H9 (cell line): ENCODE measurements at regions not wholly inside any gene's neighbourhood (a gene's known extent, or its start where the extent isn't known, plus 50 kb on each side); places are given as distances from the start of the nearest gene placed in this dataset.

ENCODE experiments used
- DNase-seq: peaks from one replicate; pipeline ENCODE4 v3.0.0-alpha.2; 2017
- H2AFZ ChIP-seq: one replicate; pipeline ENCODE4 v1.6.1; 2013; ENCODE audit warnings: mild to moderate bottlenecking, low read length, control low read depth, moderate library complexity
- H2AK5ac ChIP-seq: 2 replicates; pipeline ENCODE4 v1.6.1; 2013; ENCODE audit warnings: low read length, control low read depth, mixed read lengths; ENCODE audit not compliant: insufficient read length
- H2BK120ac ChIP-seq: one replicate; pipeline ENCODE4 v1.6.1; 2013; ENCODE audit warnings: low read depth, mild to moderate bottlenecking, low read length, control low read depth, inconsistent platforms; ENCODE audit not compliant: poor library complexity, severe bottlenecking
- H2BK12ac ChIP-seq: 2 replicates; pipeline ENCODE4 v1.6.1; 2013; ENCODE audit warnings: low read length, control low read depth, mixed read lengths, low read depth; ENCODE audit not compliant: insufficient read length
- H2BK15ac ChIP-seq: 2 replicates; pipeline ENCODE4 v1.6.1; 2013; ENCODE audit warnings: low read depth, low read length, control low read depth
- H2BK20ac ChIP-seq: one replicate; pipeline ENCODE4 v1.6.1; 2013; ENCODE audit warnings: low read depth, mild to moderate bottlenecking, low read length, control low read depth, inconsistent platforms; ENCODE audit not compliant: poor library complexity, severe bottlenecking
- H2BK5ac ChIP-seq: 2 replicates; pipeline ENCODE4 v1.6.1; 2013; ENCODE audit warnings: low read length, control low read depth, mixed read lengths; ENCODE audit not compliant: insufficient read length
- H3K14ac ChIP-seq: 2 replicates; pipeline ENCODE4 v1.6.1; 2013; ENCODE audit warnings: low read length, control low read depth; ENCODE audit not compliant: insufficient read depth
- H3K18ac ChIP-seq: 2 replicates; pipeline ENCODE4 v1.6.1; 2013; ENCODE audit warnings: low read depth, mild to moderate bottlenecking, mixed read lengths, low read length, control low read depth; ENCODE audit not compliant: insufficient read length
- H3K23ac ChIP-seq: 2 replicates; pipeline ENCODE4 v1.6.1; 2013; ENCODE audit warnings: low read length, control low read depth, mixed read lengths, low read depth; ENCODE audit not compliant: insufficient read length
- H3K23me2 ChIP-seq: 2 replicates; pipeline ENCODE4 v1.6.1; 2013; ENCODE audit warnings: low read depth, mild to moderate bottlenecking, mixed read lengths, low read length, control low read depth; ENCODE audit not compliant: insufficient read length, poor library complexity, severe bottlenecking
- H3K27ac ChIP-seq: 2 replicates; pipeline ENCODE4 v1.5.1; 2013; ENCODE audit warnings: low read length, control low read depth, mixed read lengths, low read depth; ENCODE audit not compliant: insufficient read length
- H3K27me3 ChIP-seq: 2 replicates; pipeline ENCODE4 v1.6.1; 2013; ENCODE audit warnings: low read length, control low read depth, inconsistent platforms; ENCODE audit not compliant: insufficient read depth
- H3K4ac ChIP-seq: 2 replicates; pipeline ENCODE4 v1.6.1; 2013; ENCODE audit warnings: low read depth, mild to moderate bottlenecking, control low read depth, inconsistent platforms, low read length, moderate library complexity
- H3K4me1 ChIP-seq: 2 replicates; pipeline ENCODE4 v1.6.1; 2013; ENCODE audit warnings: low read length, control low read depth, inconsistent platforms; ENCODE audit not compliant: insufficient read depth
- H3K4me2 ChIP-seq: 2 replicates; pipeline ENCODE4 v1.6.1; 2013; ENCODE audit warnings: low read length, control low read depth, mixed read lengths; ENCODE audit not compliant: insufficient read length, insufficient read depth
- H3K56ac ChIP-seq: 2 replicates; pipeline ENCODE4 v1.6.1; 2013; ENCODE audit warnings: low read depth, mild to moderate bottlenecking, mixed read lengths, low read length, control low read depth; ENCODE audit not compliant: insufficient read length
- H3K79me1 ChIP-seq: 2 replicates; pipeline ENCODE4 v1.6.1; 2013; ENCODE audit warnings: low read depth, mild to moderate bottlenecking, moderate library complexity, low read length, control low read depth, inconsistent platforms; ENCODE audit not compliant: insufficient read depth, poor library complexity, severe bottlenecking
- H3K79me2 ChIP-seq: 2 replicates; pipeline ENCODE4 v1.6.1; 2013; ENCODE audit warnings: low read length, control low read depth, inconsistent platforms; ENCODE audit not compliant: insufficient read depth
- H3K9ac ChIP-seq: 2 replicates; pipeline ENCODE4 v1.6.1; 2013; ENCODE audit warnings: low read length, control low read depth, mixed read lengths; ENCODE audit not compliant: insufficient read length; ENCODE audit errors: extremely low read depth
- H3K9me3 ChIP-seq: one replicate; pipeline ENCODE4 v1.6.1; 2013; ENCODE audit warnings: low read depth, low read length, inconsistent platforms; ENCODE audit not compliant: control insufficient read depth
- H3T11ph ChIP-seq: one replicate; pipeline ENCODE4 v1.6.1; 2013; ENCODE audit warnings: mild to moderate bottlenecking, low read length, control low read depth, inconsistent platforms
- H4K20me1 ChIP-seq: one replicate; pipeline ENCODE4 v1.6.1; 2013; ENCODE audit not compliant: control insufficient read depth, insufficient read length, insufficient read depth
- H4K5ac ChIP-seq: 2 replicates; pipeline ENCODE4 v1.6.1; 2013; ENCODE audit warnings: low read depth, mild to moderate bottlenecking, mixed read lengths, low read length, control low read depth; ENCODE audit not compliant: insufficient read length
- H4K8ac ChIP-seq: replicated peaks from 2 replicates; pipeline ENCODE4 v1.6.1; 2013; ENCODE audit warnings: low read length, control low read depth, mixed read lengths, low read depth; ENCODE audit not compliant: insufficient read length
- H4K91ac ChIP-seq: 2 replicates; pipeline ENCODE4 v1.6.1; 2013; ENCODE audit warnings: low read depth, mild to moderate bottlenecking, moderate library complexity, mixed read lengths, low read length, control low read depth; ENCODE audit not compliant: insufficient read length
- H3K27ac Mint-ChIP-seq, 3 experiments: 2 replicates in 2 of 3; 3 replicates in 1 of 3; pipeline ENCODE4 v1.8.0; 2020 to 2021; ENCODE audit warnings: mixed read lengths in 3 of 3, mild to moderate bottlenecking in 1 of 3, moderate library complexity in 1 of 3
- H3K27me3 Mint-ChIP-seq: 2 replicates; pipeline ENCODE4 v1.8.0; 2021; ENCODE audit warnings: low read depth, mild to moderate bottlenecking, moderate library complexity, mixed read lengths
- H3K36me3 Mint-ChIP-seq, 3 experiments: 2 replicates in 2 of 3; 3 replicates in 1 of 3; pipeline ENCODE4 v1.8.0; 2020 to 2021; ENCODE audit warnings: low read depth in 3 of 3, mixed read lengths in 3 of 3; ENCODE audit not compliant: insufficient read depth in 1 of 3
- H3K4me1 Mint-ChIP-seq, 2 experiments: 2 replicates each; pipeline ENCODE4 v1.8.0; 2020; ENCODE audit warnings: mixed read lengths in 2 of 2
- H3K4me3 Mint-ChIP-seq, 2 experiments: 2 replicates in 1 of 2; 3 replicates in 1 of 2; pipeline ENCODE4 v1.8.0; 2020 to 2021; ENCODE audit warnings: mild to moderate bottlenecking in 2 of 2, mixed read lengths in 2 of 2, moderate library complexity in 1 of 2
- H3K9me3 Mint-ChIP-seq, 2 experiments: 2 replicates in 1 of 2; 3 replicates in 1 of 2; pipeline ENCODE4 v1.8.0; 2020; ENCODE audit warnings: mild to moderate bottlenecking in 2 of 2, mixed read lengths in 2 of 2, moderate library complexity in 1 of 2
- CTCF ChIP-seq: fragments of 200-600 bp; sonication (generic); conservative IDR thresholded peaks from 3 replicates; pipeline ENCODE4 v1.8.0; 2021; ENCODE audit warnings: antibody characterized with exemption, mild to moderate bottlenecking
- WGBS: extraction: QIAGEN DNeasy Blood & Tissue Kit; methylation state at CpG from one replicate; pipeline ENCODE4 v1.1.7; 2013; ENCODE audit warnings: missing lambda C conversion rate, low lambda C conversion rate, mixed read lengths; ENCODE audit not compliant: insufficient read length; ENCODE audit errors: extremely low coverage; 5-methylcytosine and 5-hydroxymethylcytosine counted together

DNA sequence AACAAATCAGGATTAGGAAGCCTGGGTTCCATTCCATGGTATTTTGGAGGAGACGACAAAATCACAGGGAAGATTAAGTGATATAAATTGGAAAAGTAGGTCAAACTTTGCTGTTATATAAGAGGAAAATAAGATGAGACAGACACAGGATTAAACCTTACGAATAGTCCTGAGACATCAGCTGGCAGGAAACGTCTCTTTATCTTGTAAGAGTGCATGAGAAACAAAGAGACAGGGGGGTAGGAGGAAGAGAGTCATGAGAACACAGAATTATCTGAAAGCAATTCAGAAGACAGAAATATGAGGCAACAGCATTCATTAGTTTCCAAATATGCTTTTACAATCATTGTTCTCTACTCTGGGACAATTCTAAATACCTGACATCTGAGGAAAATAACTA lies 310.6 kb upstream of the MIR17HG start:
- no peaks in the 10 kb centered on the region for H3K9me3 Mint-ChIP-seq
- TF ChIP-seq CTCF, result no peak

More for the DNA sequence above, 310.6 kb upstream of the MIR17HG start:
- H3K27ac ChIP-seq, result no peak overlapping the region
- Mint-ChIP-seq H3K27ac (no peak overlapping the region), H3K4me1 (peaks cover 4 to 6% of the 10 kb centered on the region in 2 experiments), H3K36me3 (no peaks in the 10 kb centered on the region), H3K27me3 (no peaks in the 10 kb centered on the region), H3K4me3 (no peak overlapping the region)
- no peak overlapping the region for H3K23ac ChIP-seq
- no peak overlapping the region for H2AFZ ChIP-seq
- no peak overlapping the region for H4K91ac ChIP-seq
- no peak overlapping the region for H3K4ac ChIP-seq
- no peaks in the 10 kb centered on the region for H4K20me1 ChIP-seq
- H2BK120ac ChIP-seq, result no peak overlapping the region
- no peak overlapping the region for H3T11ph ChIP-seq
- no peak overlapping the region for H2BK20ac ChIP-seq
- no peaks in the 10 kb centered on the region for H3K27me3 ChIP-seq
- H3K23me2 ChIP-seq, result no peaks in the 10 kb centered on the region
- no peak overlapping the region for H2BK15ac ChIP-seq
- no peaks in the 10 kb centered on the region for H3K4me1 ChIP-seq
- H3K9me3 ChIP-seq, result no peaks in the 10 kb centered on the region
- no peak for DNase-seq
- no peak overlapping the region for H2BK5ac ChIP-seq
- no peak overlapping the region for H4K8ac ChIP-seq
- H4K5ac ChIP-seq, result no peak overlapping the region
- no peak overlapping the region for H2BK12ac ChIP-seq
- no peaks in the 10 kb centered on the region for H3K79me2 ChIP-seq
- no CpG with 5 or more reads among the region's 3 CpGs for WGBS
- no peak overlapping the region for H3K9ac ChIP-seq
- no peak overlapping the region for H3K56ac ChIP-seq
- no peaks in the 10 kb centered on the region for H3K79me1 ChIP-seq
- no peak overlapping the region for H3K18ac ChIP-seq
- no peak overlapping the region for H3K4me2 ChIP-seq
- no peak overlapping the region for H3K14ac ChIP-seq
- H2AK5ac ChIP-seq, result no peak overlapping the region
